Nephron progenitor cell (in vitro differentiated cells): ENCODE measurements at regions not wholly inside any gene's neighbourhood (a gene's known extent, or its start where the extent isn't known, plus 50 kb on each side); places are given as distances from the start of the nearest gene placed in this dataset.

ENCODE experiments used
- DNase-seq: peaks from one replicate; pipeline ENCODE4 v3.0.0; 2021
- H3K27ac Mint-ChIP-seq: 2 replicates; pipeline ENCODE4 v1.8.0; 2021; ENCODE audit warnings: mild to moderate bottlenecking, moderate library complexity, mixed read lengths
- H3K27me3 Mint-ChIP-seq: 2 replicates; pipeline ENCODE4 v1.8.0; 2021; ENCODE audit warnings: mild to moderate bottlenecking, low read depth, mixed read lengths; ENCODE audit not compliant: poor library complexity
- H3K36me3 Mint-ChIP-seq: 2 replicates; pipeline ENCODE4 v1.8.0; 2021; ENCODE audit warnings: low read depth, mixed read lengths
- H3K4me1 Mint-ChIP-seq: 2 replicates; pipeline ENCODE4 v1.8.0; 2021; ENCODE audit warnings: mixed read lengths
- H3K4me3 Mint-ChIP-seq: 2 replicates; pipeline ENCODE4 v1.8.0; 2021; ENCODE audit warnings: mild to moderate bottlenecking, moderate library complexity, mixed read lengths
- H3K9me3 Mint-ChIP-seq: 2 replicates; pipeline ENCODE4 v1.8.0; 2021; ENCODE audit warnings: mild to moderate bottlenecking, moderate library complexity, mixed read lengths
- CTCF ChIP-seq: fragments of 200-600 bp; sonication (generic); IDR thresholded peaks from 2 replicates; pipeline ENCODE4 v1.5.0; 2021; ENCODE audit warnings: antibody characterized with exemption

GRCh38 chr7:126303926-126304325 is 948.8 kb downstream of the GRM8 start:
- TF ChIP-seq CTCF, result no peak
- no peaks in the 10 kb centered on the region for H3K36me3 Mint-ChIP-seq
- no peaks in the 10 kb centered on the region for H3K9me3 Mint-ChIP-seq
- no peak for DNase-seq
- H3K4me3 Mint-ChIP-seq, result no peak overlapping the region
- no peak overlapping the region for H3K27ac Mint-ChIP-seq
- no peaks in the 10 kb centered on the region for H3K4me1 Mint-ChIP-seq
- H3K27me3 Mint-ChIP-seq, result no peaks in the 10 kb centered on the region

GRCh38 chr7:126302639-126303038 is 950.1 kb downstream of the GRM8 start:
- H3K4me1 Mint-ChIP-seq, result no peaks in the 10 kb centered on the region
- H3K27ac Mint-ChIP-seq, result no peak overlapping the region
- no peaks in the 10 kb centered on the region for H3K9me3 Mint-ChIP-seq
- no peak overlapping the region for H3K4me3 Mint-ChIP-seq
- H3K36me3 Mint-ChIP-seq, result no peaks in the 10 kb centered on the region
- H3K27me3 Mint-ChIP-seq, result no peaks in the 10 kb centered on the region
- no peak for TF ChIP-seq CTCF
- DNase-seq, result no peak

- Mint-ChIP-seq H3K9me3 (no peaks in the 10 kb centered on the region), H3K4me3 (no peak overlapping the region), H3K36me3 (no peaks in the 10 kb centered on the region), H3K27me3 (no peaks in the 10 kb centered on the region), H3K4me1 (no peaks in the 10 kb centered on the region), H3K27ac (no peak overlapping the region)
- no peak for TF ChIP-seq CTCF
- no peak for DNase-seq
These were observed 966.4 kb downstream of the GRM8 start for GRCh38 chr7:126286317-126286716.

GRCh38 chr7:126236261-126236660 is 1016.5 kb downstream of the GRM8 start:
- H3K27me3 Mint-ChIP-seq, result no peaks in the 10 kb centered on the region
- H3K4me3 Mint-ChIP-seq, result no peak overlapping the region
- no peak overlapping the region for H3K27ac Mint-ChIP-seq
- H3K9me3 Mint-ChIP-seq, result peaks cover 4% of the 10 kb centered on the region
- DNase-seq, result no peak
- no peak for TF ChIP-seq CTCF
- H3K36me3 Mint-ChIP-seq, result no peaks in the 10 kb centered on the region
- peaks cover 6% of the 10 kb centered on the region for H3K4me1 Mint-ChIP-seq

- H3K27ac Mint-ChIP-seq, result no peak overlapping the region
These were observed 1024.2 kb downstream of the GRM8 start for GRCh38 chr7:126228356-126229061.

More at GRCh38 chr7:126228356-126229061, 1024.2 kb downstream of the GRM8 start:
- no peak for TF ChIP-seq CTCF
- no peak for DNase-seq
- H3K4me1 Mint-ChIP-seq, result peaks cover 14% of the 10 kb centered on the region
- no peaks in the 10 kb centered on the region for H3K36me3 Mint-ChIP-seq
- no peak overlapping the region for H3K4me3 Mint-ChIP-seq
- H3K27me3 Mint-ChIP-seq, result no peaks in the 10 kb centered on the region
- no peaks in the 10 kb centered on the region for H3K9me3 Mint-ChIP-seq
